HG03354 (cell line): ENCODE measurements at regions not wholly inside any gene's neighbourhood (a gene's known extent, or its start where the extent isn't known, plus 50 kb on each side); places are given as distances from the start of the nearest gene placed in this dataset.
"Not testable (repeated sequence)": the region's sequence is repeated elsewhere in the genome, so short reads cannot be mapped to it uniquely, and the experiment has no call there.

Experiments
- ATAC-seq: cut with Tn5 transposase; IDR thresholded peaks from one replicate; pipeline ENCODE4 v1.9.1; 2021; ENCODE audit warnings: mild to moderate bottlenecking; ENCODE audit not compliant: unreplicated experiment, poor library complexity, severe bottlenecking

DNA sequence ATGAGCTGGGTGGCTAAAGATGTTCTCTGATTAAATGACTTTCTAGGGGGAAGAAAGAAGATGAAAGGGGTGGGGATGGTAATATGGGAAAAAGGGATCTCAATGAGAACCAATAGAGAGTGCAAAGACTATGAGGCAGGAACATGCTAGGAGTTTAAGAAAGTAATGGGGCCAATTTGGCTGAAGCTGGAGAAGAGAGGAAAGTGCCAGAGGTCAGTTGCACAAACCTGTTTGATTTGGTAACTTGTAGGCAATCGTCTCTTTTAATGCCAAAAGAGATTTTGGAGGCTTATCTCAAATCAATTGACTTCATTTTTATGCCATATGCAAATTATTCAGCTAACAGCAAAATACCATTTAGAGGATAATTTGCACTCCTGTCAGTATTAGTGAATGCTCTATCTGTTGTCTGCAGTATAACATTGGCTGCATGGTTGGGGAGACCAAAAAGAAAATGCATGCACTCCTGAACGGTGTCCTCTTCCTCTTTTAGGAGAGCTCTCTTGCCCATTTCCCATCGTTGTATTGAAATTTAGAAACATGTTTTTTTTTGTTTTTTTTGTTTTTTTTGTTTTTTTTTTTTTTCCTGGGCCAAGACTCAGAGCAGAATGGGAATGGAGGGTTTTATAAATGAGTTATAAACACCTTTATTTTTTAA, 193.9 kb downstream of the BTBD3 start:
- ATAC-seq, result no peak

- ATAC-seq, result no peak
These were observed 194.4 kb downstream of the BTBD3 start for GRCh38 chr20:12112089-12112474.

GRCh38 chr20:12112665-12113064, 195.0 kb downstream of the BTBD3 start:
- no peak for ATAC-seq

DNA sequence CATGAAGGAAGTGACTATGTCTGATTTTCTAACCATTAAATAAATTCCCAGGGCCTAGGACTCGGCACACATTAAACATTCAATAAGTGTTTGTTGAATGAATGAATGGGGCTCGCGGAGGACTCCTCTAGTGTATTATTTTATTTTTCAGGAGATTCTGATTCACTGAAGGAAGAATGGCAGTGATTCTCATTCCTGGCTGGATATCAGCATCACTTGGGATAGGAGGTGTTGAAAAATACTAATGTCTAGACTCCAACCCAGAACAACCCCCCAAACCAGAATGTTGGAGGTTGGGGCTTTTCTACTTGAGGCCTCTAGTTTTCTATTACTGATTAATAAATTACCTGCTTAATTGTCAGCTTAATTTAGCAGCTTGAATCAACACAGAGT, 195.4 kb downstream of the BTBD3 start:
- no peak for ATAC-seq

DNA sequence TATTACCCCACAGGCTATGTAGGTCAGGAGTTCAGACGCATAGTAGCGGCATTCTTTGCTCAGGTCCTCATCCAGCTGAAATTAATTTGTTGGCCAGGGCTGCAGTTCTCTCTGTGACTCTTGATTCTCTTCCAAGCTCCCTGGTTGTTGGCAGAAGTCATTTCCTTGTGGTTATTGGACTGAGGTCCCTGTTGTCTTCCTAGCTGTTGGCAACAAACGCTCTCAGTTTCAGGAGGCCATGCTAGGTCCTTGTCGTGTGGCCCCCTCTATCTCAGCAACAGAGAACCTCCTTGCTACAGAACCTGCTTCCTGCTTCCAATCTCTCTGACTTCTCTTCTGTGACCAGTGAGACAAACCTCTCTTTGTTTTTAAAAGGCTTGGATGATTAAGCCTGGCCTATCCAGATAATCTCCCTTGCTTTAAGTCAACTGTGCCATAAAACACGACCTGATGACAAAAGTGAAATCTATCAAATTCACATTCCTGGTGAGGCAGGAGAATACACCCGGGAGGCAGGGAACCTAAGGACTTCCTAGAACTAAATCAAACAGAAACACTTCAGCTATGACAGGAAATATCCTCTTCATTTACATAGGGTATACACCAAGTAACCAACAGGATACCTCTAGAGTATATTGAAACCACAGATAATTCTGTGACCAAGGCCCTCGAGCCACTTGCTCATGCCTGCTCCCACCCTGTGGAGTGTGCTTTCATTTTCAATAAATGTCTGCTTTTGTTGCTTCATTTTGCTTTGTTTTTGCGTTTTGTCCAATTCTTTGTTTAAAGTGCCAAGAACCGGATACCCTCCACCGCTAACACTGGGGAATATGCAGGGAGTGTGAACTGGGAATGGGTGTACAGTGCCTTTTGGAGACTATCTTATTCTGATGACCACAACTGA, 196.0 kb downstream of the BTBD3 start:
- ATAC-seq, result peak; percentile 76

DNA sequence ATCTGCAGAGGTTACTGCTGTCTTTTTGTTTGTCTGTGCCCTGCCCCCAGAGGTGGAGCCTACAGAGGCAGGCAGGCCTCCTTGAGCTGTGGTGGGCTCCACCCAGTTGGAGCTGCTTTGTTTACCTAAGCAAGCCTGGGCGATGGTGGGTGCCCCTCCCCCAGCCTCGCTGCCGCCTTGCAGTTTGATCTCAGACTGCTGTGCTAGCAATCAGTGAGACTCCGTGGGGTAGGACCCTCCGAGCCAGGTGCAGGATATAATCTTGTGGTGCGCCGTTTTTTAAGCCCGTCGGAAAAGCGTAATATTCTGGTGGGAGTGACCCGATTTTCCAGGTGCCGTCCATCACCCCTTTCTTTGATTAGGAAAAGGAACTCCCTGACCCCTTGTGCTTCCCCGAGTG, 211.4 kb downstream of the BTBD3 start:
- not testable (repeated sequence) for ATAC-seq

GRCh38 chr20:12129532-12129931, 211.8 kb downstream of the BTBD3 start:
- ATAC-seq, result not testable (repeated sequence)

GRCh38 chr20:12130781-12131180, 213.1 kb downstream of the BTBD3 start:
- ATAC-seq, result no peak

- no peak for ATAC-seq
These were observed 215.9 kb downstream of the BTBD3 start for GRCh38 chr20:12133553-12133952.

DNA sequence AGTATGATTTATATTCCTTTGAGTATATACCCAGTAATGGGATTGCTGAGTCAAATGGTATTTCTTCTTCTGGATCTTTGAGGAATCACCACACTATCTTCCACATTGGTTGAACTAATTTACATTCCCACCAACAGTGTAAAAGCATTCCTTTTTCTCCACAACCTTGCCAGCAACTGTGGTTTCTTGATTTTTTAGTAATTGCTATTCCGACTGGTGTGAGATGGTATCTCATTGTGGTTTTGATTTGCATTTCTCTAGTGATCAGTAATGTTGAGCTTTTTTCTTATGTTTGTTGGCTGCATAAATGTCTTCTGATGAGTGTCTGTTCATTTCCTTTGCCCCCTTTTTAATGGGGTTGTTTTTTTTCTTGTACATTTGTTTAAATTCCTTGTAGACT, 228.3 kb downstream of the BTBD3 start:
- ATAC-seq, result not testable (repeated sequence)

DNA sequence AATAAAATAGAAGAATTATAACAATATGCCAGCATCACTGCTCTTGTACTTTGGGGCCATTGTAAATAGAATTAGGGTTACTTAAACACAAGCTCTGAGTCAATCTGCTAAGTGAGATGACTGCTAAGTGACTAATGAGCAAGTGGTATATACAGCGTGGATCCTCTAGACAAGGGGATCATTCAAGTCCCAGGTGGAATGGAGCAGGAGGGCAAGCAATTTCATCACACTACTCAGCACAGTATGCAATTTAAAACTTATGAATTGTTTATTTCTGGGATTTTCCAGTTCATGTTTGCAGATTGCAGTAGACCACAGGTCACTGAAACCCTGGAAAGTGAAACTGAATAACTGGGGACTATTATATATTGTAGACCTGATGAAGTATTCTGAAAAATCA, 235.3 kb downstream of the BTBD3 start:
- ATAC-seq, result no peak

GRCh38 chr20:12153628-12154027, 235.9 kb downstream of the BTBD3 start:
- no peak for ATAC-seq

- no peak for ATAC-seq
These were observed 238.6 kb downstream of the BTBD3 start for GRCh38 chr20:12156252-12156651.

- no peak for ATAC-seq
These were observed 241.6 kb downstream of the BTBD3 start for GRCh38 chr20:12159261-12159660.

- no peak for ATAC-seq
These were observed 244.0 kb downstream of the BTBD3 start for GRCh38 chr20:12161734-12162133.

- ATAC-seq, result no peak
These were observed 248.5 kb downstream of the BTBD3 start for GRCh38 chr20:12166053-12166717.

- ATAC-seq, result no peak
These were observed 252.7 kb downstream of the BTBD3 start for GRCh38 chr20:12170406-12170805.

DNA sequence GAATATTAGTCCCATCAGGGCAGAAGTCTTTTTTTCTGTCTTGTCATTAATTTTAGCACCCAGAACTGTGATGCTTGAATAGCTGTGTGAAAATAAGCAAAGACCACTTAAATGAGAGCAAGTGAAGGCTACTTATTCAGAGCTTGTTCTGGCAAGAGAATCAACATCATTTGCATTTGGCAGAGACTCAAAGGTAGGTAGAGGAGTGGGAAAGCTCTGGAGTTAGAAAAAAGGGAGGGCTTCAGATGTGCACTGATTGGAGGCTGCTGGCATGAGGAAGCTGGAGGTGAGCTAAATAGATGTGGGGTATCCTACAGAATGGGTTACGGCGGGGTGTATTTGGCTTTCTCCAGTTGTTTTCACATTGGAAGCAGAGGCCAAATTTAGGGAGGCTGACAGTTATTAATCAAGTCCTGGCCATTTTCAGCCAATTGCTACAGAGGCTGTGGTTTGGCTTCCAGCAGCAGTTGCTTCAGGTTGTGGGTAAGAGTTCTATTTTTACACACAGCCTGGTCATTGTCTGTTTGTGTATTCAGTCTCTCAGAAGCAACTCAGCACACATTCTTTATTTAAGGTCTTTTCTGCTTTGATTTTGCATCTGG, 254.3 kb downstream of the BTBD3 start:
- ATAC-seq, result no peak

- ATAC-seq, result no peak
These were observed 255.8 kb downstream of the BTBD3 start for GRCh38 chr20:12173347-12174012.

- ATAC-seq, result no peak
These were observed 257.8 kb downstream of the BTBD3 start for GRCh38 chr20:12175538-12175937.
